AG10803 (cell line): ENCODE measurements at regions not wholly inside any gene's neighbourhood (a gene's known extent, or its start where the extent isn't known, plus 50 kb on each side); places are given as distances from the start of the nearest gene placed in this dataset.
A peak's percentile ranks its signal among the peaks of the same experiment; 100 is the strongest.

Experiments
- DNase-seq: peaks from one replicate; pipeline ENCODE4 v3.0.0; 2010; ENCODE audit warnings: low read depth
- H3K4me3 ChIP-seq: 2 replicates; pipeline ENCODE4 v1.5.1; 2011; ENCODE audit warnings: mild to moderate bottlenecking, low read length, control low read depth
- CTCF ChIP-seq: conservative IDR thresholded peaks from 2 replicates; pipeline ENCODE4 v1.5.1; 2011; ENCODE audit warnings: mild to moderate bottlenecking, low read length, control low read depth, inconsistent platforms

GRCh38 chr1:209516771-209517680 lies 66.5 kb upstream of the CAMK1G start:
- H3K4me3 ChIP-seq = no peak overlapping the region
- no peak for DNase-seq
- TF ChIP-seq CTCF = no peak

- no peak overlapping the region for H3K4me3 ChIP-seq
- no peak for DNase-seq
- TF ChIP-seq CTCF = no peak
These were observed 65.8 kb upstream of the CAMK1G start for GRCh38 chr1:209517681-209518050.

GRCh38 chr1:209519786-209520185 lies 63.7 kb upstream of the CAMK1G start:
- H3K4me3 ChIP-seq = no peak overlapping the region
- no peak for TF ChIP-seq CTCF
- no peak for DNase-seq

- no peak for TF ChIP-seq CTCF
- no peak overlapping the region for H3K4me3 ChIP-seq
- no peak for DNase-seq
These were observed 60.7 kb upstream of the CAMK1G start for GRCh38 chr1:209522826-209523225.

GRCh38 chr1:209526137-209526536 lies 57.4 kb upstream of the CAMK1G start:
- H3K4me3 ChIP-seq = no peak overlapping the region
- DNase-seq = no peak
- no peak for TF ChIP-seq CTCF

GRCh38 chr1:209527372-209527771 lies 56.1 kb upstream of the CAMK1G start:
- H3K4me3 ChIP-seq = no peak overlapping the region
- TF ChIP-seq CTCF = no peak
- DNase-seq = peak; percentile 52
